Pancreas (tissue), 10 donors: ENCODE measurements at regions not wholly inside any gene's neighbourhood (a gene's known extent, or its start where the extent isn't known, plus 50 kb on each side); places are given as distances from the start of the nearest gene placed in this dataset.

ENCODE experiments used
- ATAC-seq, 4 donors: fragments of 200-7000 bp; cut with Tn5 transposase; one replicate each; pipeline versions ENCODE4 v1.8.0 to v1.9.1; 2020; ENCODE audit warnings: mild to moderate bottlenecking in 4 of 4, moderate library complexity in 4 of 4
- DNase-seq, 6 donors: peaks; one replicate each; pipeline ENCODE4 v3.0.0-alpha.2; 2020
- FAIRE-seq: peaks from 2 replicates; lab custom pipeline; 2012; peaks lifted over from hg19 to GRCh38; lab: Jason Lieb, UNC
- H3K27ac ChIP-seq, 4 donors: fragments of 200-600 bp; sonication (generic); 1 replicate in 3 of 4; 2 replicates in 1 of 4; pipeline versions ENCODE4 v1.5.0 to v1.8.0; 2020
- H3K27me3 ChIP-seq, 4 donors: fragments of 200-600 bp; one replicate each; pipeline ENCODE4 v1.8.0; 2021
- H3K36me3 ChIP-seq, 3 donors: fragments of 200-600 bp; sonication (generic) in 1 of 3; one replicate each; pipeline versions ENCODE4 v1.5.0 to v1.8.0; 2020 to 2021
- H3K4me1 ChIP-seq, 3 donors: fragments of 200-600 bp; one replicate each; pipeline ENCODE4 v1.8.0; 2021
- H3K4me3 ChIP-seq, 4 donors: fragments of 200-600 bp; sonication (generic) in 2 of 4; one replicate each; pipeline versions ENCODE4 v1.5.0 to v1.8.0; 2020 to 2021
- H3K9me3 ChIP-seq, 4 donors: fragments of 200-600 bp; one replicate each; pipeline ENCODE4 v1.8.0; 2021
- WGBS, 2 donors: extraction: QIAGEN DNeasy Blood & Tissue Kit; methylation state at CpG; one replicate each; pipeline ENCODE4 v1.1.7; 2013; 5-methylcytosine and 5-hydroxymethylcytosine counted together
- intact Hi-C, 3 donors: fragments of 100-400 bp; cut with DNase I; formaldehyde crosslinking; loops; one replicate each; pipeline versions ENCODE4 v1.11.1 to v1.14.2; 2022
- TF ChIP-seq, protein P1 (sequence below), 4 donors: fragments of 200-600 bp; sonication (generic) in 3 of 4; IDR thresholded peaks; one replicate each; pipeline versions ENCODE4 v1.5.0 to v1.8.0; 2021; ENCODE audit warnings: antibody characterized with exemption in 4 of 4
- donor health status: healthy with polysubstance abuse.
- donor health status: DM: no; HTN: no; CAD: no; lungs with moderate emphysema.
- donor health status: DM: no; HTN: no; CAD: no.
- donor health status: control.
- donor health status: control.
- donor health status: Bipolar disorder and iron deficiency.
- donor health status: DM: yes; HTN: yes; CAD: no.
- donor health status: DM: no; HTN: no; CAD: no.
- donor health status: DM: no; HTN: no; CAD: no.
- donor health status: DM: yes; HTN: yes; CAD: no.

DNA sequence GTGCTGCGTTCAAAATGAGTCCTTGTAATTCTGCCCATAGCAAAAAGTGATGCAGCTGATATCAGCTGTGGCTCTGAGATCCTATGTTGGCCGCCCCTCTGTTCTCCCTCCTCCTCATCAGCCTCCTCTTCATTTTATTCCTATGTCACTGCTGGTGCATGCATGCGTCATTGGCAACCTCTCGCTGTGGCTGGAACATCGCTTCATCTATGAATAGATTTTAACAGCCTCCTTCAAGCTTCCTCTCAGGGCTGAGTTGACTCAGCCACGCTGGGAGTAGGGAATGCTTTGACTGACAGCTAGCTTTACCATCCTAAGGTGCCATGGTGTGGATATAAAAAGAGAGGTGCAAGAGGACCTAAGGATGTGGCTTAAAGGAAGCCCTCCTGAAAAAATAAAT lies 303.5 kb downstream of the PLK2 start:
- Histone ChIP-seq H3K27me3 (no peaks in the 10 kb centered on the region), H3K36me3 (no peaks in the 10 kb centered on the region), H3K4me1 (peaks cover 0 to 7% (median 0%) of the 10 kb centered on the region in 3 donors), H3K4me3 (no peak overlapping the region), H3K27ac (no peak overlapping the region), H3K9me3 (no peaks in the 10 kb centered on the region)
- TF ChIP-seq, protein P1, sequence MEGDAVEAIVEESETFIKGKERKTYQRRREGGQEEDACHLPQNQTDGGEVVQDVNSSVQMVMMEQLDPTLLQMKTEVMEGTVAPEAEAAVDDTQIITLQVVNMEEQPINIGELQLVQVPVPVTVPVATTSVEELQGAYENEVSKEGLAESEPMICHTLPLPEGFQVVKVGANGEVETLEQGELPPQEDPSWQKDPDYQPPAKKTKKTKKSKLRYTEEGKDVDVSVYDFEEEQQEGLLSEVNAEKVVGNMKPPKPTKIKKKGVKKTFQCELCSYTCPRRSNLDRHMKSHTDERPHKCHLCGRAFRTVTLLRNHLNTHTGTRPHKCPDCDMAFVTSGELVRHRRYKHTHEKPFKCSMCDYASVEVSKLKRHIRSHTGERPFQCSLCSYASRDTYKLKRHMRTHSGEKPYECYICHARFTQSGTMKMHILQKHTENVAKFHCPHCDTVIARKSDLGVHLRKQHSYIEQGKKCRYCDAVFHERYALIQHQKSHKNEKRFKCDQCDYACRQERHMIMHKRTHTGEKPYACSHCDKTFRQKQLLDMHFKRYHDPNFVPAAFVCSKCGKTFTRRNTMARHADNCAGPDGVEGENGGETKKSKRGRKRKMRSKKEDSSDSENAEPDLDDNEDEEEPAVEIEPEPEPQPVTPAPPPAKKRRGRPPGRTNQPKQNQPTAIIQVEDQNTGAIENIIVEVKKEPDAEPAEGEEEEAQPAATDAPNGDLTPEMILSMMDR (IDR thresholded peaks at IDR 0.05), result no peak
- intact Hi-C loops, result no loop called here
- peak in 2 of 4 donors; percentile 12 to 32 for ATAC-seq
- no peak for FAIRE-seq
- WGBS, 2 donors, result 83 to 90% methylated on average over 6 of the region's 6 CpGs
- no peak for DNase-seq

DNA sequence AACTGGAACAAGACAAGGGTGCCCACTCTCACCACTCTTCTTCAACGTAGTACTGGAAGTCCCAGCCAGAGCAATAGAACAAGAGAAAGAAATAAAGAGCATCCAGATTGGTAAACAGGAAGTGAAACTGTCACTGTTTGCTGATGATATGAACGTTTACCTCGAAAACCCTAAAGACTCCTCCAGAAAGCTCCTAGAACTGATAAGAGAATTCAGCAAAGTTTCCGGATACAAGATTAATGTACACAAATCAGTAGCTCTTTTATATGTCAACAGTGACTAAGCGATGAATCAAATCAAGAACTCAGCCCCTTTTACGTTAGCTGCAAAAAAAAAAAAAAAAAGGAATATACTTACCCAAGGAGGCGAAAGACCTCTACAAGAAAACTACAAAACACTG lies 306.6 kb downstream of the PLK2 start:
- Histone ChIP-seq H3K9me3 (no peaks in the 10 kb centered on the region), H3K36me3 (no peaks in the 10 kb centered on the region), H3K4me1 (peaks cover 0 to 7% (median 0%) of the 10 kb centered on the region in 3 donors), H3K27me3 (no peaks in the 10 kb centered on the region), H3K27ac (no peak overlapping the region), H3K4me3 (no peak overlapping the region)
- intact Hi-C loops, result no loop called here
- TF ChIP-seq, protein P1 (IDR thresholded peaks at IDR 0.05), result no peak
- WGBS, 2 donors, result 74 to 81% methylated on average over 7 of the region's 7 CpGs
- ATAC-seq, result no peak
- no peak for FAIRE-seq
- no peak for DNase-seq

DNA sequence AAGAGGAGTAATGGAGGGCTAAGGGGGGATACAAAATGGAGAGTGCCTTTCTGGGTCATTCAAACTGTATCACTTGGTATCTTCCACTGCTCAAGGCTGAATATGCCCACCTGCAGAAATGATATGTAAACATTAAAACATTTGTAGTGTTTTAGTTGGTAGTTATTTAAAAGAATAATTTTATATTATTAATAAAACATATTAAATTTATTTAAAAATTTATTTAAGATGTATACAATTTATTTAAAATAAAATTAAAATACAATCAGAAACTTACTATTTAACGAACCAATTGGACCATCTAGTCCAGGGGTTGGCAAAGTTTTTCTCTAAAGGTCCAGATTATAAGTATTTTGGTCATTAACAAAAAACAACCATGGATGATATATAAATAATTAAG lies 308.5 kb downstream of the PLK2 start:
- Histone ChIP-seq H3K9me3 (no peaks in the 10 kb centered on the region), H3K4me3 (no peak overlapping the region), H3K36me3 (no peaks in the 10 kb centered on the region), H3K4me1 (no peaks in the 10 kb centered on the region), H3K27ac (no peak overlapping the region), H3K27me3 (no peaks in the 10 kb centered on the region)
- intact Hi-C loops, result no loop called here
- 87 to 95% methylated on average over 1 of the region's 1 CpG for WGBS, 2 donors
- FAIRE-seq (peak; percentile 82), ATAC-seq (no peak), DNase-seq (no peak)
- TF ChIP-seq, protein P1 (IDR thresholded peaks at IDR 0.05), result no peak

DNA sequence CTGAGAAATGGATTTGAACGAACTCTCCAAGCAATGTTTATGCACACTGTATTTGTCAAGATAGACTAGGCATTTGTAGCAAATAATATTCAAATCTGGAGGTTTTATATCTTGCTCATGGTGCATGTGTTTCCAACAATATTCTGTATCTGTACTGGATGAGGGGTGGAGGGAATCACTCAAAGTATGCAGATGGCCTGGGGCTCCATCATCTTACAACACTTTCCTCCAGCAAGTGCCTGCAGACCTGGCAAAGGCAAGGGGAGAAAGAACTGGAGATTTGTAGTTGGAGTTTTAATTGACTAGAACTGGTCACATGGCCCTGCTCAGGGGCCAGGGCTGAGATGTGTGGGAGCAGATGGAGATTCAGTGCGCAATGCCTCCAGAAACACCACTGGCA lies 309.0 kb downstream of the PLK2 start:
- FAIRE-seq (no peak), ATAC-seq (no peak), DNase-seq (no peak)
- Histone ChIP-seq H3K4me3 (no peak overlapping the region), H3K27me3 (no peaks in the 10 kb centered on the region), H3K4me1 (no peaks in the 10 kb centered on the region), H3K9me3 (no peaks in the 10 kb centered on the region), H3K27ac (no peak overlapping the region), H3K36me3 (no peaks in the 10 kb centered on the region)
- TF ChIP-seq, protein P1 (IDR thresholded peaks at IDR 0.05), result no peak
- 95% methylated on average over 2 of the region's 2 CpGs for WGBS, 2 donors
- intact Hi-C loops, result no loop called here

DNA sequence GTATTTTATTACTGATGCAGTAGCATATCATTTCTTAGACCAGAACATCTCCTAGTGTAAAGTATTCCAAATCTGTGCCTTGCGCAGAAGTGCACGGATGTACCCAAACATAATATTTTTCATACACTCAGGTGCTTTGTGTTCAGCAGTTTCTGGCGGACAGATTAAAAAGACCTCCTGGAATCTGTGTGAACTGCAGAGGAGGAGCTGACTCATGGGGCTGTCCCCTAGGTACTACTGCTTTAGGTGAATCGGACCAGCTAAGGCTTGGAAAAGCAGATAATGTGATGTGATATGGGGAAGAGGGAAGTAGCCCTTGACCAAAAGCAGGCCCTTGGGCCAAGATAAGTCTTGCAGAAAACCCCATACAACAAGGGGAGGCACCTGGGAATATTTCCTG lies 310.1 kb downstream of the PLK2 start:
- Histone ChIP-seq H3K4me3 (no peak overlapping the region), H3K27ac (no peak overlapping the region), H3K36me3 (no peaks in the 10 kb centered on the region), H3K27me3 (no peaks in the 10 kb centered on the region), H3K9me3 (no peaks in the 10 kb centered on the region), H3K4me1 (no peaks in the 10 kb centered on the region)
- TF ChIP-seq, protein P1 (IDR thresholded peaks at IDR 0.05), result no peak
- ATAC-seq (no peak), FAIRE-seq (no peak), DNase-seq (no peak)
- intact Hi-C loops, result no loop called here
- 90 to 95% methylated on average over 4 of the region's 4 CpGs for WGBS, 2 donors
